Type B pancreatic cell (in vitro differentiated cells): ENCODE measurements at regions not wholly inside any gene's neighbourhood (a gene's known extent, or its start where the extent isn't known, plus 50 kb on each side); places are given as distances from the start of the nearest gene placed in this dataset.

ENCODE experiments used
- DNase-seq: peaks from one replicate; pipeline ENCODE4 v3.0.0; 2021; ENCODE audit warnings: mixed read lengths; ENCODE audit not compliant: unreplicated experiment; ENCODE audit errors: extremely low spot score
- H3K27ac Mint-ChIP-seq: 2 replicates; pipeline ENCODE4 v1.8.0; 2021; ENCODE audit warnings: mild to moderate bottlenecking, mixed read lengths
- H3K27me3 Mint-ChIP-seq: 2 replicates; pipeline ENCODE4 v1.8.0; 2021; ENCODE audit warnings: mixed read lengths
- H3K36me3 Mint-ChIP-seq: 2 replicates; pipeline ENCODE4 v1.8.0; 2021; ENCODE audit warnings: mixed read lengths
- H3K4me1 Mint-ChIP-seq: one replicate; pipeline ENCODE4 v1.8.0; 2021; ENCODE audit warnings: mixed read lengths; ENCODE audit not compliant: unreplicated experiment
- H3K4me3 Mint-ChIP-seq: 2 replicates; pipeline ENCODE4 v1.8.0; 2021; ENCODE audit warnings: mild to moderate bottlenecking, mixed read lengths
- H3K9me3 Mint-ChIP-seq: 2 replicates; pipeline ENCODE4 v1.8.0; 2021; ENCODE audit warnings: mixed read lengths
- TF ChIP-seq, protein P1 (sequence below): fragments of 200-600 bp; sonication (generic); conservative IDR thresholded peaks from 2 replicates; pipeline ENCODE4 v1.5.0; 2021; ENCODE audit warnings: antibody characterized with exemption, mild to moderate bottlenecking

DNA sequence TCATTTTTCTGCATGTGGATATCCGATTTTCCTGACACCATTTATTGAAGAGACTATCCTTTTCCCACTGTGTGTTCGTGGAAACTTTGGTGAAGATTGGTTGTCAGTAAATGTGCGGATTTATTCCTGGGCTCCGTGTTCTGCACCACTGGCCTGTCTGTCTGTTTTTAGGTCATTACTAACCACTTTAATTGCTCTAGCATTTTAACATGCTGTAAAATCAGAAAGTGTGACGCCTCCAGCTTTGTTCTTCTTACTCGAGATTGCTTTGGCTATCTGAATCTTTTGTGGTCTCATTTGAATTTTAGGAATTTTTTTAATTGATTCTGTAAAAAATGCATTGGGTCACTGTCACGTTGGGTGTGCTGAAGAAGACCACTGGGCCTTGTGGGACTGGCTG lies 1458.7 kb downstream of the AACS start:
- TF ChIP-seq, protein P1, sequence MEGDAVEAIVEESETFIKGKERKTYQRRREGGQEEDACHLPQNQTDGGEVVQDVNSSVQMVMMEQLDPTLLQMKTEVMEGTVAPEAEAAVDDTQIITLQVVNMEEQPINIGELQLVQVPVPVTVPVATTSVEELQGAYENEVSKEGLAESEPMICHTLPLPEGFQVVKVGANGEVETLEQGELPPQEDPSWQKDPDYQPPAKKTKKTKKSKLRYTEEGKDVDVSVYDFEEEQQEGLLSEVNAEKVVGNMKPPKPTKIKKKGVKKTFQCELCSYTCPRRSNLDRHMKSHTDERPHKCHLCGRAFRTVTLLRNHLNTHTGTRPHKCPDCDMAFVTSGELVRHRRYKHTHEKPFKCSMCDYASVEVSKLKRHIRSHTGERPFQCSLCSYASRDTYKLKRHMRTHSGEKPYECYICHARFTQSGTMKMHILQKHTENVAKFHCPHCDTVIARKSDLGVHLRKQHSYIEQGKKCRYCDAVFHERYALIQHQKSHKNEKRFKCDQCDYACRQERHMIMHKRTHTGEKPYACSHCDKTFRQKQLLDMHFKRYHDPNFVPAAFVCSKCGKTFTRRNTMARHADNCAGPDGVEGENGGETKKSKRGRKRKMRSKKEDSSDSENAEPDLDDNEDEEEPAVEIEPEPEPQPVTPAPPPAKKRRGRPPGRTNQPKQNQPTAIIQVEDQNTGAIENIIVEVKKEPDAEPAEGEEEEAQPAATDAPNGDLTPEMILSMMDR: no peak
- no peaks in the 10 kb centered on the region for H3K9me3 Mint-ChIP-seq
- H3K36me3 Mint-ChIP-seq: no peaks in the 10 kb centered on the region
- no peak for DNase-seq
- H3K27me3 Mint-ChIP-seq: peaks cover 3% of the 10 kb centered on the region
- no peaks in the 10 kb centered on the region for H3K4me1 Mint-ChIP-seq
- no peak overlapping the region for H3K4me3 Mint-ChIP-seq
- H3K27ac Mint-ChIP-seq: no peak overlapping the region

DNA sequence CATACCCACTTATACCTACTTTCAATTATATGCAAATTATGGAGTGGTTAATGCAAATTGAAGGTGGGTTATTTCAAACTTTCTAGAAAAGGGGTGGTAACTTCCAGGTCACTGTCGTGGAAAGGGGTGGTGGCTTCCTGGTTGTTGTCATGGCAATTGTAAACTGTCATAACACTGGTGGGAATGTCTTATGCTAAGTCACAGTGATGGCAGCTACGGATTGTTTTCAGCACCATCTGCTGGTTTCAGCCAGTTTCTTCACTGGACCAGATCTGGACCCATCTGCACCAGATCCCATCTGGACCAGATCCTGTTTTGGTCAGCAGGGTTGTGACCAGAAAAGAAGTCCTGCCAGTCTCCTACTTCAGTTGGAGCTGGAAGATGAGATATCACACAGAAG lies 1469.3 kb downstream of the AACS start:
- H3K4me3 Mint-ChIP-seq: no peak overlapping the region
- TF ChIP-seq, protein P1: no peak
- no peaks in the 10 kb centered on the region for H3K36me3 Mint-ChIP-seq

DNA sequence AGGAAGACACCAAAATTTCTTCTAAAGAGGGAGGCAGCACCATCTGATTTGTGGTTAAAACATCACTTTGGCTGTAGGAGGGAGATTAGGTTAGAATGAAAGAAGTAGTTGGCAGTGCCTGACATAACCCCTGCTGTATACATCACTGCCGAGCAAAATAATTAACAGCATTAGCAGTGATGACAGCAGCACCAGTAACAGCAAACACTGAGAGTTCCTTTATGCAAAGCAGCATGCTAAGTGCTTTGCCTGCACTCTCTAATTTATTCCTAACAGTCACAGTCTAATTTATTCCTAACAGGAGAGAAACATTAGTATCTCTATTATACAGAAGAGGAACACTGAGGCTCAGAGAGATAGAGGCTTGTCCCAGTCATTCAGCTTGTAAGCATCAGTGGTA lies 1469.7 kb downstream of the AACS start:
- Mint-ChIP-seq H3K36me3 (no peaks in the 10 kb centered on the region), H3K4me1 (peaks cover 14% of the 10 kb centered on the region), H3K9me3 (no peaks in the 10 kb centered on the region), H3K4me3 (no peak overlapping the region), H3K27me3 (peaks cover 44% of the 10 kb centered on the region), H3K27ac (no peak overlapping the region)
- TF ChIP-seq, protein P1: no peak
- DNase-seq: no peak

More for the DNA sequence above, 1469.3 kb downstream of the AACS start:
- Mint-ChIP-seq H3K4me1 (peaks cover 14% of the 10 kb centered on the region), H3K27ac (no peak overlapping the region), H3K9me3 (no peaks in the 10 kb centered on the region), H3K27me3 (peaks cover 44% of the 10 kb centered on the region)
- DNase-seq: no peak

DNA sequence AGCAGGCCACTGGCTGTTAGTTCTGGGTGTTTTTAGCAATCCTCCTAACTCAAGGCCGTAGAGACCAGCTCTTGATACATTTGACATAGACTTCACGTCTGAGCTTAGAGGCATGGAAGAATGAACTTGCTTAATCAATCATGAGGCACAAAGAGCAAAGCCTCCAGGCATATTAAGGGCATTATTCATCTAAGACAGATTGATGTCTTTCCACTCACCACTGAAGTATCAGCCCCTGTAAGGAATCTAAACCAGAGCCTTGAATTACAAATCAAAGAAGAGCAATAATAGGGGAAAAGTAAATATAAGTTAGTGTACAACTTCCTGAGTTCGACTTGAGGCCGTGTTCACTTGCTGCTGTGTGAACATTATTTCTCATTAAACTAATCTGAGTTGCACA lies 1470.7 kb downstream of the AACS start:
- Mint-ChIP-seq H3K4me3 (no peak overlapping the region), H3K27me3 (peaks cover 39% of the 10 kb centered on the region), H3K36me3 (no peaks in the 10 kb centered on the region), H3K4me1 (peaks cover 14% of the 10 kb centered on the region), H3K27ac (no peak overlapping the region), H3K9me3 (no peaks in the 10 kb centered on the region)
- TF ChIP-seq, protein P1: no peak
- DNase-seq: no peak

DNA sequence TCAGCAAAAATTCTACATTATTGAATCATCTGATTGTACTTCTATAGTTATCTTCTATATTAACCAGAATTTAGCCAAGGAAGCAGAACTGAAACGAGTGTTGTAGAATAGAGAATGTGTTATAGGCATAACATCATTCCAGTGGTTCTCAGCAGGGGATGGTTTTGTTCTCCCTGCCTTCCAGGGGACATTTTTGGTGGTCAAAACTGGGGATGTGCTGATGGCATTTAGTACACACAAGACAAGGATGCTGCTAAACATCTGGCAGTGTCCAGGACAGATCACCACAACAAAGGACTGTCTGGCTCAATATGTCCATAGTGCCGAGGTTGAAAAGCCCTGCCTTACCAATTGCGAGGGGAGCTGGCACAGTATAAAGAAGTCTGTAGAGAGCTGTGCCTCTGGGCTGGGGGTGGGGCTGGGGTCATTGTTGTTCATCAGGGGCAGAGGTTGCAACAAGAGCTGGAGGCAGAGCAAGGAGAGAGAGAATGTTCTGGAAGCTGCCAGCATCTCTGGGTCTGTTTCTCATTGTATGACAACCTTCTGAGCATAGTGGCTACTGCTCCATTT lies 1472.8 kb downstream of the AACS start:
- Mint-ChIP-seq H3K36me3 (no peaks in the 10 kb centered on the region), H3K9me3 (no peaks in the 10 kb centered on the region), H3K27me3 (peaks cover 30% of the 10 kb centered on the region), H3K4me1 (peaks cover 14% of the 10 kb centered on the region), H3K4me3 (no peak overlapping the region), H3K27ac (no peak overlapping the region)
- no peak for DNase-seq
- TF ChIP-seq, protein P1: no peak

DNA sequence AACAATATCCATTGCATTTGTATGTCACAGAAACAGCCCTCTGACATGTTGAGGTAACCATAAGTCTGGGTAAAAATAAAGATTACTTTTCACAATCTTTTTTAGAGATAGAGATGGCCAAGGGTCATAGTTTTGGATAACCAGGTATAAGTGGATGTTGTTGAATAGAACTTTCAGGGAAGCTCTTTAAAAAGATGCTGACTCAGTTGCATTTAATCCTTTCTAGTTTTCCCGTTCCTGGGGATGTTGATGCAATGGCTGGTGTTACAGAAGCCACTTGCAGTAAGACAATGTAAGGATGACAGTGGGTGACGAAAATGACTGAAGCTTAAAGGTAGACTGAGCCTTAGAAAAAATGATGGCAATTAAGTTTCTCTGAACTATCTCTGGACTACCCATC lies 1473.7 kb downstream of the AACS start:
- Mint-ChIP-seq H3K4me3 (no peak overlapping the region), H3K9me3 (no peaks in the 10 kb centered on the region), H3K27ac (no peak overlapping the region), H3K4me1 (peaks cover 14% of the 10 kb centered on the region), H3K36me3 (no peaks in the 10 kb centered on the region), H3K27me3 (peaks cover 29% of the 10 kb centered on the region)
- DNase-seq: no peak
- TF ChIP-seq, protein P1: no peak
